ENCODE measurements at regions not wholly inside any gene's neighbourhood (a gene's known extent, or its start where the extent isn't known, plus 50 kb on each side); places are given as distances from the start of the nearest gene placed in this dataset.

DNA sequence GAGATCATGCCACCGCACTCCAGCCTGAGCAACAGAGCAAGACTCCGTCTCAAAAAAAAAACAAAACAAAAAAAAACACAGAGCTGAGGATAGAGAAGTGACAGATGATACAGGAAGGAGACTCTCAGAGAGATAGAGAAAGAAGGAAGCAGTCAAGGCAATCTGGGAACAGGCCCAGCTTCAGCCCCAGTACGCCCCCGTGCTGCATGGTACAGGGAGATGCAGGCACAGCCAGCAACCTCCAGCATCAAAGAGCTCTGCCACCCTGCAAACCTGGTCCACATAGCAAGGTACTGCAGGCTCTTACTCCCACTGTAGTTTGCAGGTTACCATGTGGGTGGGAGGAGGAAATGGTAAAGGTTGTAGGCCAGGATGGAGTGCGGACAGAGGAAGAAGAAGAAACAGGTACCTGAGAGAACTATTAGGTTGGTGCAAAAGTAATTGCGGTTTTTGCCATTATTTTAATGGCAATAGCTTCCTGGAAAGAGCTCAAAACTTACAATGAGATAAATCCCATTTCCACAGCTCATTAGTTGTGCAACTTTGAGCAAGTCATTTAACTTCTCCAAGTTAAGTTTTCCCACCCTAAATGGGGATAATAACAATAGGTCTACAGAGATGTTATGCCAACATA lies 253.0 kb downstream of the ARRDC4 start:
- no peaks in the 10 kb centered on the region for H3K36me3 ChIP-seq (ENCODE audit: control insufficient read depth in 1 of 2, insufficient read depth in 2 of 2, low read length in 2 of 2)
- no peak overlapping the region for H2AFZ ChIP-seq (ENCODE audit: low read depth, low read length, poor library complexity, severe bottlenecking)
- ChIA-PET RAD21 (ENCODE audit: low non-redundant PET in 1 of 2, low total read pairs in 2 of 2, uncharacterized antibody in 2 of 2, unreplicated experiment in 2 of 2) (no interaction called here), CTCF (no interaction called here), POLR2A (no interaction called here)
- ATAC-seq, result no peak
- H4K20me1 ChIP-seq (ENCODE audit: insufficient read depth), result no peaks in the 10 kb centered on the region
- BruUV-seq (replicated peaks), result no TSS peak
- H3K27ac ChIP-seq (ENCODE audit: low read depth, low read length), result no peak overlapping the region
- intact Hi-C loops (cut with micrococcal nuclease), result no loop called here
- H3K27me3 ChIP-seq (ENCODE audit: insufficient read depth, low read length), result no peaks in the 10 kb centered on the region
- H3K9ac ChIP-seq (ENCODE audit: low read length), result no peak overlapping the region
- no peaks in the 10 kb centered on the region for H3K9me2 ChIP-seq (ENCODE audit: insufficient read depth)
- no peaks in the 10 kb centered on the region for H3K9me3 ChIP-seq (ENCODE audit: control insufficient read depth in 1 of 2, insufficient read depth in 1 of 2, low read depth in 1 of 2, low read length in 2 of 2)
- H3K4me1 ChIP-seq (ENCODE audit: control insufficient read depth in 1 of 2, insufficient read depth in 2 of 2, low read length in 2 of 2), result no peaks in the 10 kb centered on the region
- H3K79me2 ChIP-seq (ENCODE audit: insufficient read depth, low read length), result no peaks in the 10 kb centered on the region
- TF ChIP-seq CBX3 (IDR thresholded peaks at IDR 0.05; ENCODE audit: low read depth) (no peak), SRF (IDR thresholded peaks at IDR 0.05; ENCODE audit: low read depth) (no peak), ELF1 (IDR thresholded peaks at IDR 0.05; ENCODE audit: borderline replicate concordance, low read depth) (no peak), JUND (IDR thresholded peaks at IDR 0.05) (no peak), CEBPB (IDR thresholded peaks at IDR 0.05; ENCODE audit: low read depth) (no peak), ZNF274 (IDR thresholded peaks at IDR 0.05; ENCODE audit: low read depth, low read length) (no peak), SP1 (IDR thresholded peaks at IDR 0.05; ENCODE audit: low read depth) (no peak), POLR2A (IDR thresholded peaks at IDR 0.05; ENCODE audit: borderline replicate concordance, extremely low read depth, insufficient read depth, insufficient read length) (no peak), EZH2 (IDR thresholded peaks at IDR 0.05) (no peak), YY1 (IDR thresholded peaks at IDR 0.05; ENCODE audit: extremely low read depth, insufficient replicate concordance, low read depth, low read length) (no peak), ZFX (IDR thresholded peaks at IDR 0.05) (no peak), TCF7L2 (IDR thresholded peaks at IDR 0.05; ENCODE audit: borderline replicate concordance, extremely low read depth, insufficient read depth, insufficient read length) (no peak), SIN3A (IDR thresholded peaks at IDR 0.05; ENCODE audit: low read depth) (no peak), EZH2phosphoT487 (IDR thresholded peaks at IDR 0.05; ENCODE audit: borderline replicate concordance) (no peak)
- TF ChIP-seq, protein P1, sequence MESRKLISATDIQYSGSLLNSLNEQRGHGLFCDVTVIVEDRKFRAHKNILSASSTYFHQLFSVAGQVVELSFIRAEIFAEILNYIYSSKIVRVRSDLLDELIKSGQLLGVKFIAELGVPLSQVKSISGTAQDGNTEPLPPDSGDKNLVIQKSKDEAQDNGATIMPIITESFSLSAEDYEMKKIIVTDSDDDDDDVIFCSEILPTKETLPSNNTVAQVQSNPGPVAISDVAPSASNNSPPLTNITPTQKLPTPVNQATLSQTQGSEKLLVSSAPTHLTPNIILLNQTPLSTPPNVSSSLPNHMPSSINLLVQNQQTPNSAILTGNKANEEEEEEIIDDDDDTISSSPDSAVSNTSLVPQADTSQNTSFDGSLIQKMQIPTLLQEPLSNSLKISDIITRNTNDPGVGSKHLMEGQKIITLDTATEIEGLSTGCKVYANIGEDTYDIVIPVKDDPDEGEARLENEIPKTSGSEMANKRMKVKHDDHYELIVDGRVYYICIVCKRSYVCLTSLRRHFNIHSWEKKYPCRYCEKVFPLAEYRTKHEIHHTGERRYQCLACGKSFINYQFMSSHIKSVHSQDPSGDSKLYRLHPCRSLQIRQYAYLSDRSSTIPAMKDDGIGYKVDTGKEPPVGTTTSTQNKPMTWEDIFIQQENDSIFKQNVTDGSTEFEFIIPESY (IDR thresholded peaks at IDR 0.05; ENCODE audit: extremely low read depth, insufficient replicate concordance, low read length), result no peak
- TF ChIP-seq, protein P2, sequence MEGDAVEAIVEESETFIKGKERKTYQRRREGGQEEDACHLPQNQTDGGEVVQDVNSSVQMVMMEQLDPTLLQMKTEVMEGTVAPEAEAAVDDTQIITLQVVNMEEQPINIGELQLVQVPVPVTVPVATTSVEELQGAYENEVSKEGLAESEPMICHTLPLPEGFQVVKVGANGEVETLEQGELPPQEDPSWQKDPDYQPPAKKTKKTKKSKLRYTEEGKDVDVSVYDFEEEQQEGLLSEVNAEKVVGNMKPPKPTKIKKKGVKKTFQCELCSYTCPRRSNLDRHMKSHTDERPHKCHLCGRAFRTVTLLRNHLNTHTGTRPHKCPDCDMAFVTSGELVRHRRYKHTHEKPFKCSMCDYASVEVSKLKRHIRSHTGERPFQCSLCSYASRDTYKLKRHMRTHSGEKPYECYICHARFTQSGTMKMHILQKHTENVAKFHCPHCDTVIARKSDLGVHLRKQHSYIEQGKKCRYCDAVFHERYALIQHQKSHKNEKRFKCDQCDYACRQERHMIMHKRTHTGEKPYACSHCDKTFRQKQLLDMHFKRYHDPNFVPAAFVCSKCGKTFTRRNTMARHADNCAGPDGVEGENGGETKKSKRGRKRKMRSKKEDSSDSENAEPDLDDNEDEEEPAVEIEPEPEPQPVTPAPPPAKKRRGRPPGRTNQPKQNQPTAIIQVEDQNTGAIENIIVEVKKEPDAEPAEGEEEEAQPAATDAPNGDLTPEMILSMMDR (IDR thresholded peaks at IDR 0.05 in 2 of 3, conservative IDR thresholded peaks at IDR 0.05 in 1 of 3; ENCODE audit: borderline replicate concordance in 1 of 3, insufficient read depth in 1 of 3, low read depth in 2 of 3, low read length in 2 of 3), result no peak
- TF ChIP-seq, protein P3, sequence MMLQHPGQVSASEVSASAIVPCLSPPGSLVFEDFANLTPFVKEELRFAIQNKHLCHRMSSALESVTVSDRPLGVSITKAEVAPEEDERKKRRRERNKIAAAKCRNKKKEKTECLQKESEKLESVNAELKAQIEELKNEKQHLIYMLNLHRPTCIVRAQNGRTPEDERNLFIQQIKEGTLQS (IDR thresholded peaks at IDR 0.05), result no peak
- TF ChIP-seq, protein P4, sequence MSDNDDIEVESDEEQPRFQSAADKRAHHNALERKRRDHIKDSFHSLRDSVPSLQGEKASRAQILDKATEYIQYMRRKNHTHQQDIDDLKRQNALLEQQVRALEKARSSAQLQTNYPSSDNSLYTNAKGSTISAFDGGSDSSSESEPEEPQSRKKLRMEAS (IDR thresholded peaks at IDR 0.05), result no peak
- H3K4me2 ChIP-seq (ENCODE audit: low read length), result no peak overlapping the region
- DNase-seq (ENCODE audit: low read depth, low spot score), result no peak
- H3K4me3 ChIP-seq (replicated peaks in 1 of 2; ENCODE audit: low read depth in 1 of 2, low read length in 2 of 2), result no peak overlapping the region
